ENCODE measurements at regions not wholly inside any gene's neighbourhood (a gene's known extent, or its start where the extent isn't known, plus 50 kb on each side); places are given as distances from the start of the nearest gene placed in this dataset.
A peak's percentile ranks its signal among the peaks of the same experiment; 100 is the strongest.

- TF ChIP-seq, protein P1, sequence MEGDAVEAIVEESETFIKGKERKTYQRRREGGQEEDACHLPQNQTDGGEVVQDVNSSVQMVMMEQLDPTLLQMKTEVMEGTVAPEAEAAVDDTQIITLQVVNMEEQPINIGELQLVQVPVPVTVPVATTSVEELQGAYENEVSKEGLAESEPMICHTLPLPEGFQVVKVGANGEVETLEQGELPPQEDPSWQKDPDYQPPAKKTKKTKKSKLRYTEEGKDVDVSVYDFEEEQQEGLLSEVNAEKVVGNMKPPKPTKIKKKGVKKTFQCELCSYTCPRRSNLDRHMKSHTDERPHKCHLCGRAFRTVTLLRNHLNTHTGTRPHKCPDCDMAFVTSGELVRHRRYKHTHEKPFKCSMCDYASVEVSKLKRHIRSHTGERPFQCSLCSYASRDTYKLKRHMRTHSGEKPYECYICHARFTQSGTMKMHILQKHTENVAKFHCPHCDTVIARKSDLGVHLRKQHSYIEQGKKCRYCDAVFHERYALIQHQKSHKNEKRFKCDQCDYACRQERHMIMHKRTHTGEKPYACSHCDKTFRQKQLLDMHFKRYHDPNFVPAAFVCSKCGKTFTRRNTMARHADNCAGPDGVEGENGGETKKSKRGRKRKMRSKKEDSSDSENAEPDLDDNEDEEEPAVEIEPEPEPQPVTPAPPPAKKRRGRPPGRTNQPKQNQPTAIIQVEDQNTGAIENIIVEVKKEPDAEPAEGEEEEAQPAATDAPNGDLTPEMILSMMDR (IDR thresholded peaks at IDR 0.05; ENCODE audit: poor library complexity, severe bottlenecking), result no peak
- no peak for TF ChIP-seq EZH2 (IDR thresholded peaks at IDR 0.05; ENCODE audit: borderline replicate concordance, insufficient read depth, low read length, poor library complexity, severe bottlenecking)
- TF ChIP-seq EP300 (conservative IDR thresholded peaks at IDR 0.05; ENCODE audit: poor library complexity, severe bottlenecking), result peak; percentile 85
- TF ChIP-seq POLR2AphosphoS5 (IDR thresholded peaks at IDR 0.05), result peak; percentile 71
- peak; percentile 24 for TF ChIP-seq RAD21 (conservative IDR thresholded peaks at IDR 0.05)
- TF ChIP-seq SMC3 (conservative IDR thresholded peaks at IDR 0.05; ENCODE audit: poor library complexity), result no peak
Measured at GRCh38 chr3:88574146-88574545, 424.4 kb downstream of the C3orf38 start.

Measured in neural cell (in vitro differentiated cells).